HL-60 (cell line): ENCODE measurements at regions not wholly inside any gene's neighbourhood (a gene's known extent, or its start where the extent isn't known, plus 50 kb on each side); places are given as distances from the start of the nearest gene placed in this dataset.

Source experiments
- CTCF ChIP-seq: IDR thresholded peaks from one replicate; pipeline ENCODE4 v1.5.1; 2011; ENCODE audit warnings: low read length, control low read depth, inconsistent platforms; ENCODE audit not compliant: insufficient read depth
- POLR2AphosphoS5 ChIP-seq: IDR thresholded peaks from 2 replicates; pipeline ENCODE4 v1.6.1; 2012; ENCODE audit warnings: low read depth
- REST ChIP-seq: IDR thresholded peaks from 2 replicates; pipeline ENCODE4 v1.6.1; 2012; ENCODE audit warnings: low read depth; ENCODE audit not compliant: insufficient replicate concordance
- SPI1 ChIP-seq: IDR thresholded peaks from 2 replicates; pipeline ENCODE4 v1.6.1; 2012; ENCODE audit warnings: low read depth, mild to moderate bottlenecking, borderline replicate concordance

GRCh38 chr12:85549640-85550039 is 269.6 kb downstream of the ALX1 start:
- TF ChIP-seq CTCF = no peak
- TF ChIP-seq POLR2AphosphoS5 = no peak
- no peak for TF ChIP-seq SPI1
- TF ChIP-seq REST = no peak
